GM23338 (cell line): ENCODE measurements at regions not wholly inside any gene's neighbourhood (a gene's known extent, or its start where the extent isn't known, plus 50 kb on each side); places are given as distances from the start of the nearest gene placed in this dataset.

ENCODE experiments used
- ATAC-seq: fragments of 200-7000 bp; cut with Tn5 transposase; 3 replicates; pipeline ENCODE4 v1.9.1; 2020
- DNase-seq: peaks from one replicate; pipeline ENCODE4 v3.0.0-alpha.2; 2015; ENCODE audit warnings: low spot score
- H2AFZ ChIP-seq: fragments of 200-600 bp; sonication (generic); 2 replicates; pipeline ENCODE4 v1.8.0; 2016; ENCODE audit warnings: antibody characterized with exemption, mild to moderate bottlenecking, moderate library complexity
- H3F3A ChIP-seq: fragments of 200-600 bp; sonication (generic); replicated peaks from 2 replicates; pipeline ENCODE4 v1.8.0; 2017; ENCODE audit warnings: antibody characterized with exemption, mixed run types, low read depth
- H3K27ac ChIP-seq: fragments of 200-600 bp; sonication (generic); 2 replicates; pipeline ENCODE4 v1.6.1; 2016; ENCODE audit warnings: low read depth
- H3K27me3 ChIP-seq: fragments of 200-600 bp; sonication (generic); 2 replicates; pipeline ENCODE4 v1.8.0; 2016; ENCODE audit warnings: mild to moderate bottlenecking, mixed run types, moderate library complexity; ENCODE audit not compliant: insufficient read depth
- H3K36me3 ChIP-seq: fragments of 200-600 bp; sonication (generic); 2 replicates; pipeline ENCODE4 v1.8.0; 2016; ENCODE audit warnings: mild to moderate bottlenecking; ENCODE audit not compliant: insufficient read depth
- H3K4me1 ChIP-seq: fragments of 200-600 bp; sonication (generic); 2 replicates; pipeline ENCODE4 v1.8.0; 2016; ENCODE audit warnings: mild to moderate bottlenecking, moderate library complexity; ENCODE audit not compliant: insufficient read depth
- H3K4me2 ChIP-seq: fragments of 200-600 bp; sonication (generic); 2 replicates; pipeline ENCODE4 v1.7.1; 2017; ENCODE audit warnings: mixed run types
- H3K4me3 ChIP-seq: fragments of 200-600 bp; sonication (generic); 2 replicates; pipeline ENCODE4 v1.6.1; 2016; ENCODE audit warnings: mixed run types
- H3K79me2 ChIP-seq: fragments of 200-600 bp; sonication (generic); replicated peaks from 2 replicates; pipeline ENCODE4 v1.8.0; 2017; ENCODE audit warnings: mild to moderate bottlenecking; ENCODE audit not compliant: insufficient read depth
- H3K9me2 ChIP-seq: fragments of 200-600 bp; sonication (generic); 2 replicates; pipeline ENCODE4 v1.8.0; 2017; ENCODE audit not compliant: insufficient read depth
- H4K20me1 ChIP-seq: fragments of 200-600 bp; sonication (generic); replicated peaks from 2 replicates; pipeline ENCODE4 v1.8.0; 2017; ENCODE audit warnings: mild to moderate bottlenecking; ENCODE audit not compliant: insufficient read depth
- H3K27ac Mint-ChIP-seq: 2 replicates; pipeline ENCODE4 v1.8.0; 2020; ENCODE audit warnings: inconsistent platforms, mild to moderate bottlenecking, moderate library complexity, mixed read lengths
- H3K27me3 Mint-ChIP-seq: 3 replicates; pipeline ENCODE4 v1.8.0; 2022; ENCODE audit warnings: low read depth, mild to moderate bottlenecking, moderate library complexity, mixed read lengths, inconsistent platforms; ENCODE audit not compliant: insufficient read depth, poor library complexity
- H3K36me3 Mint-ChIP-seq: 3 replicates; pipeline ENCODE4 v1.8.0; 2021; ENCODE audit warnings: low read depth, mild to moderate bottlenecking, inconsistent platforms, moderate library complexity, mixed read lengths
- H3K4me1 Mint-ChIP-seq: 3 replicates; pipeline ENCODE4 v1.8.0; 2020; ENCODE audit warnings: mild to moderate bottlenecking, inconsistent platforms, mixed read lengths
- H3K4me3 Mint-ChIP-seq: 3 replicates; pipeline ENCODE4 v1.8.0; 2021; ENCODE audit warnings: moderate library complexity, mild to moderate bottlenecking, inconsistent platforms, mixed read lengths
- H3K9me3 Mint-ChIP-seq: 3 replicates; pipeline ENCODE4 v1.8.0; 2020; ENCODE audit warnings: moderate library complexity, mild to moderate bottlenecking, inconsistent platforms, mixed read lengths
- CREB1 ChIP-seq: fragments of 250-450 bp; sonication (Bioruptor Pico); IDR thresholded peaks from 2 replicates; pipeline ENCODE4 v1.5.0; 2020; ENCODE audit warnings: low read depth, mild to moderate bottlenecking, moderate library complexity
- EZH2 ChIP-seq: fragments of 200-600 bp; sonication (generic); IDR thresholded peaks from one replicate; pipeline ENCODE4 v1.8.0; 2017; ENCODE audit warnings: antibody characterized with exemption, mild to moderate bottlenecking, low read depth; ENCODE audit not compliant: unreplicated experiment
- EZH2phosphoT487 ChIP-seq: fragments of 200-600 bp; sonication (generic); IDR thresholded peaks from one replicate; pipeline ENCODE4 v1.8.1; 2018; ENCODE audit warnings: antibody characterized with exemption; ENCODE audit not compliant: unreplicated experiment
- JUNB ChIP-seq: IDR thresholded peaks from one replicate; pipeline ENCODE4 v1.6.1; 2016; ENCODE audit warnings: antibody characterized with exemption; ENCODE audit not compliant: unreplicated experiment
- NANOG ChIP-seq: IDR thresholded peaks from 2 replicates; pipeline ENCODE4 v1.6.1; 2016; ENCODE audit warnings: antibody characterized with exemption, borderline replicate concordance
- POLR2AphosphoS5 ChIP-seq: IDR thresholded peaks from 2 replicates; pipeline ENCODE4 v1.6.1; 2016; ENCODE audit warnings: antibody characterized with exemption, low read depth
- STAT1 ChIP-seq: IDR thresholded peaks from one replicate; pipeline ENCODE4 v1.6.1; 2016; ENCODE audit warnings: antibody characterized with exemption; ENCODE audit not compliant: unreplicated experiment
- ZNF114 ChIP-seq: fragments of 250-450 bp; sonication (Bioruptor Pico); IDR thresholded peaks from 2 replicates; pipeline ENCODE4 v1.5.0; 2020; ENCODE audit warnings: mild to moderate bottlenecking, moderate library complexity
- ZNF331 ChIP-seq: fragments of 250-450 bp; sonication (Bioruptor Pico); IDR thresholded peaks from 2 replicates; pipeline ENCODE4 v1.5.0; 2020; ENCODE audit warnings: low read depth, mild to moderate bottlenecking, moderate library complexity
- TF ChIP-seq, protein P1 (sequence below): IDR thresholded peaks from 2 replicates; pipeline ENCODE4 v1.6.1; 2016; ENCODE audit warnings: antibody characterized with exemption
- TF ChIP-seq, protein P2 (sequence below): fragments of 250-450 bp; sonication (Bioruptor Pico); IDR thresholded peaks from 2 replicates; pipeline ENCODE4 v1.5.0; 2020; ENCODE audit warnings: mild to moderate bottlenecking, moderate library complexity
- TF ChIP-seq, protein P3 (sequence below), 2 experiments: fragments of 200-600 bp in 1 of 2; sonication (generic) in 1 of 2; conservative IDR thresholded peaks; 2 replicates each; pipeline versions ENCODE4 v1.5.1 to v1.6.1; 2016 to 2017; ENCODE audit warnings: antibody characterized with exemption in 2 of 2, low read depth in 2 of 2, mild to moderate bottlenecking in 2 of 2, moderate library complexity in 1 of 2
- TF ChIP-seq, protein P4 (sequence below): IDR thresholded peaks from one replicate; pipeline ENCODE4 v1.6.1; 2018; ENCODE audit warnings: antibody characterized with exemption; ENCODE audit not compliant: unreplicated experiment

DNA sequence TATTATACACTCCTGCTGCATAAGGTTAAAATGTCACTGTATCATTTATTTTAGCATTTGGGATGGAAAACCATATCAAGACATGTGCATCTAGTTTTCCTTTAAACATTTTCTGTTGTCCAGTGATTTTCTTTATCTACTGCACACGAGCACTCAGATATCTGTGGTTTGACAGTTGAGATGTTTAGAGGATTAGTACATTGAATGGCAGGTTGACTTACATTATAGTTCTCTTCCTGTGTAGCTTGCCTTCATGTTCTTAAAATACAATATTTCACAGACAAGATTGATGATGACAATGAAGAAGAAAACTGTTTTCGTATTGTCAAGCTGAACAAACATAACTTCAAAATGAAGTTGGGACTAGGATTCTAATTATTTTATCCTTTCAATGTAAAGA lies 2378.4 kb upstream of the WWC1 start:
- no peaks in the 10 kb centered on the region for H4K20me1 ChIP-seq
- H3K36me3 ChIP-seq: 0 out of 2 replicates have a peak, but pooled peaks cover 4% of the 10 kb centered on the region
- H3K9me2 ChIP-seq: peaks cover 5% of the 10 kb centered on the region
- no peak overlapping the region for H2AFZ ChIP-seq
- no peaks in the 10 kb centered on the region for H3K27me3 Mint-ChIP-seq
- no peak overlapping the region for H3K4me2 ChIP-seq
- peaks cover 5% of the 10 kb centered on the region; the same call in 2 of the 3 replicates for H3K36me3 Mint-ChIP-seq
- ATAC-seq: no peak
- no peak overlapping the region for H3K4me3 ChIP-seq
- no peak for DNase-seq
- H3K27me3 ChIP-seq: no peaks in the 10 kb centered on the region
- no peak overlapping the region for H3K27ac ChIP-seq
- no peaks in the 10 kb centered on the region for H3K79me2 ChIP-seq
- no peaks in the 10 kb centered on the region for H3K4me1 ChIP-seq
- H3K9me3 Mint-ChIP-seq: peaks cover 9% of the 10 kb centered on the region; the same call in 2 of the 3 replicates
- H3K27ac Mint-ChIP-seq: no peak overlapping the region
- no peaks in the 10 kb centered on the region for H3K4me1 Mint-ChIP-seq
- H3F3A ChIP-seq: no peaks in the 10 kb centered on the region
- H3K4me3 Mint-ChIP-seq: no peak overlapping the region
- TF ChIP-seq JUNB: no peak
- no peak for TF ChIP-seq STAT1
- TF ChIP-seq ZNF114 (CRISPR knock-in tag): no peak
- TF ChIP-seq NANOG: no peak
- TF ChIP-seq, protein P1, sequence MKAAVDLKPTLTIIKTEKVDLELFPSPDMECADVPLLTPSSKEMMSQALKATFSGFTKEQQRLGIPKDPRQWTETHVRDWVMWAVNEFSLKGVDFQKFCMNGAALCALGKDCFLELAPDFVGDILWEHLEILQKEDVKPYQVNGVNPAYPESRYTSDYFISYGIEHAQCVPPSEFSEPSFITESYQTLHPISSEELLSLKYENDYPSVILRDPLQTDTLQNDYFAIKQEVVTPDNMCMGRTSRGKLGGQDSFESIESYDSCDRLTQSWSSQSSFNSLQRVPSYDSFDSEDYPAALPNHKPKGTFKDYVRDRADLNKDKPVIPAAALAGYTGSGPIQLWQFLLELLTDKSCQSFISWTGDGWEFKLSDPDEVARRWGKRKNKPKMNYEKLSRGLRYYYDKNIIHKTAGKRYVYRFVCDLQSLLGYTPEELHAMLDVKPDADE: no peak
- TF ChIP-seq, protein P2, sequence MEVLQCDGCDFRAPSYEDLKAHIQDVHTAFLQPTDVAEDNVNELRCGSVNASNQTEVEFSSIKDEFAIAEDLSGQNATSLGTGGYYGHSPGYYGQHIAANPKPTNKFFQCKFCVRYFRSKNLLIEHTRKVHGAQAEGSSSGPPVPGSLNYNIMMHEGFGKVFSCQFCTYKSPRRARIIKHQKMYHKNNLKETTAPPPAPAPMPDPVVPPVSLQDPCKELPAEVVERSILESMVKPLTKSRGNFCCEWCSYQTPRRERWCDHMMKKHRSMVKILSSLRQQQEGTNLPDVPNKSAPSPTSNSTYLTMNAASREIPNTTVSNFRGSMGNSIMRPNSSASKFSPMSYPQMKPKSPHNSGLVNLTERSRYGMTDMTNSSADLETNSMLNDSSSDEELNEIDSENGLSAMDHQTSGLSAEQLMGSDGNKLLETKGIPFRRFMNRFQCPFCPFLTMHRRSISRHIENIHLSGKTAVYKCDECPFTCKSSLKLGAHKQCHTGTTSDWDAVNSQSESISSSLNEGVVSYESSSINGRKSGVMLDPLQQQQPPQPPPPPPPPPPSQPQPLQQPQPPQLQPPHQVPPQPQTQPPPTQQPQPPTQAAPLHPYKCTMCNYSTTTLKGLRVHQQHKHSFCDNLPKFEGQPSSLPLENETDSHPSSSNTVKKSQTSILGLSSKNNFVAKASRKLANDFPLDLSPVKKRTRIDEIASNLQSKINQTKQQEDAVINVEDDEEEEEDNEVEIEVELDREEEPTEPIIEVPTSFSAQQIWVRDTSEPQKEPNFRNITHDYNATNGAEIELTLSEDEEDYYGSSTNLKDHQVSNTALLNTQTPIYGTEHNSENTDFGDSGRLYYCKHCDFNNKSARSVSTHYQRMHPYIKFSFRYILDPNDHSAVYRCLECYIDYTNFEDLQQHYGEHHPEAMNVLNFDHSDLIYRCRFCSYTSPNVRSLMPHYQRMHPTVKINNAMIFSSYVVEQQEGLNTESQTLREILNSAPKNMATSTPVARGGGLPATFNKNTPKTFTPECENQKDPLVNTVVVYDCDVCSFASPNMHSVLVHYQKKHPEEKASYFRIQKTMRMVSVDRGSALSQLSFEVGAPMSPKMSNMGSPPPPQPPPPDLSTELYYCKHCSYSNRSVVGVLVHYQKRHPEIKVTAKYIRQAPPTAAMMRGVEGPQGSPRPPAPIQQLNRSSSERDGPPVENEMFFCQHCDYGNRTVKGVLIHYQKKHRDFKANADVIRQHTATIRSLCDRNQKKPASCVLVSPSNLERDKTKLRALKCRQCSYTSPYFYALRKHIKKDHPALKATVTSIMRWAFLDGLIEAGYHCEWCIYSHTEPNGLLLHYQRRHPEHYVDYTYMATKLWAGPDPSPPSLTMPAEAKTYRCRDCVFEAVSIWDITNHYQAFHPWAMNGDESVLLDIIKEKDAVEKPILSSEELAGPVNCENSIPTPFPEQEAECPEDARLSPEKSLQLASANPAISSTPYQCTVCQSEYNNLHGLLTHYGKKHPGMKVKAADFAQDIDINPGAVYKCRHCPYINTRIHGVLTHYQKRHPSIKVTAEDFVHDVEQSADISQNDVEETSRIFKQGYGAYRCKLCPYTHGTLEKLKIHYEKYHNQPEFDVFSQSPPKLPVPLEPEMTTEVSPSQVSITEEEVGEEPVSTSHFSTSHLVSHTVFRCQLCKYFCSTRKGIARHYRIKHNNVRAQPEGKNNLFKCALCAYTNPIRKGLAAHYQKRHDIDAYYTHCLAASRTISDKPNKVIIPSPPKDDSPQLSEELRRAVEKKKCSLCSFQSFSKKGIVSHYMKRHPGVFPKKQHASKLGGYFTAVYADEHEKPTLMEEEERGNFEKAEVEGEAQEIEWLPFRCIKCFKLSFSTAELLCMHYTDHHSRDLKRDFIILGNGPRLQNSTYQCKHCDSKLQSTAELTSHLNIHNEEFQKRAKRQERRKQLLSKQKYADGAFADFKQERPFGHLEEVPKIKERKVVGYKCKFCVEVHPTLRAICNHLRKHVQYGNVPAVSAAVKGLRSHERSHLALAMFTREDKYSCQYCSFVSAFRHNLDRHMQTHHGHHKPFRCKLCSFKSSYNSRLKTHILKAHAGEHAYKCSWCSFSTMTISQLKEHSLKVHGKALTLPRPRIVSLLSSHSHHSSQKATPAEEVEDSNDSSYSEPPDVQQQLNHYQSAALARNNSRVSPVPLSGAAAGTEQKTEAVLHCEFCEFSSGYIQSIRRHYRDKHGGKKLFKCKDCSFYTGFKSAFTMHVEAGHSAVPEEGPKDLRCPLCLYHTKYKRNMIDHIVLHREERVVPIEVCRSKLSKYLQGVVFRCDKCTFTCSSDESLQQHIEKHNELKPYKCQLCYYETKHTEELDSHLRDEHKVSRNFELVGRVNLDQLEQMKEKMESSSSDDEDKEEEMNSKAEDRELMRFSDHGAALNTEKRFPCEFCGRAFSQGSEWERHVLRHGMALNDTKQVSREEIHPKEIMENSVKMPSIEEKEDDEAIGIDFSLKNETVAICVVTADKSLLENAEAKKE (CRISPR knock-in tag): no peak
- no peak for TF ChIP-seq CREB1 (CRISPR knock-in tag)
- TF ChIP-seq, protein P3, sequence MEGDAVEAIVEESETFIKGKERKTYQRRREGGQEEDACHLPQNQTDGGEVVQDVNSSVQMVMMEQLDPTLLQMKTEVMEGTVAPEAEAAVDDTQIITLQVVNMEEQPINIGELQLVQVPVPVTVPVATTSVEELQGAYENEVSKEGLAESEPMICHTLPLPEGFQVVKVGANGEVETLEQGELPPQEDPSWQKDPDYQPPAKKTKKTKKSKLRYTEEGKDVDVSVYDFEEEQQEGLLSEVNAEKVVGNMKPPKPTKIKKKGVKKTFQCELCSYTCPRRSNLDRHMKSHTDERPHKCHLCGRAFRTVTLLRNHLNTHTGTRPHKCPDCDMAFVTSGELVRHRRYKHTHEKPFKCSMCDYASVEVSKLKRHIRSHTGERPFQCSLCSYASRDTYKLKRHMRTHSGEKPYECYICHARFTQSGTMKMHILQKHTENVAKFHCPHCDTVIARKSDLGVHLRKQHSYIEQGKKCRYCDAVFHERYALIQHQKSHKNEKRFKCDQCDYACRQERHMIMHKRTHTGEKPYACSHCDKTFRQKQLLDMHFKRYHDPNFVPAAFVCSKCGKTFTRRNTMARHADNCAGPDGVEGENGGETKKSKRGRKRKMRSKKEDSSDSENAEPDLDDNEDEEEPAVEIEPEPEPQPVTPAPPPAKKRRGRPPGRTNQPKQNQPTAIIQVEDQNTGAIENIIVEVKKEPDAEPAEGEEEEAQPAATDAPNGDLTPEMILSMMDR (conservative IDR thresholded peaks at IDR 0.05; ENCODE audit: low read depth in 2 of 2): no peak
- TF ChIP-seq, protein P4, sequence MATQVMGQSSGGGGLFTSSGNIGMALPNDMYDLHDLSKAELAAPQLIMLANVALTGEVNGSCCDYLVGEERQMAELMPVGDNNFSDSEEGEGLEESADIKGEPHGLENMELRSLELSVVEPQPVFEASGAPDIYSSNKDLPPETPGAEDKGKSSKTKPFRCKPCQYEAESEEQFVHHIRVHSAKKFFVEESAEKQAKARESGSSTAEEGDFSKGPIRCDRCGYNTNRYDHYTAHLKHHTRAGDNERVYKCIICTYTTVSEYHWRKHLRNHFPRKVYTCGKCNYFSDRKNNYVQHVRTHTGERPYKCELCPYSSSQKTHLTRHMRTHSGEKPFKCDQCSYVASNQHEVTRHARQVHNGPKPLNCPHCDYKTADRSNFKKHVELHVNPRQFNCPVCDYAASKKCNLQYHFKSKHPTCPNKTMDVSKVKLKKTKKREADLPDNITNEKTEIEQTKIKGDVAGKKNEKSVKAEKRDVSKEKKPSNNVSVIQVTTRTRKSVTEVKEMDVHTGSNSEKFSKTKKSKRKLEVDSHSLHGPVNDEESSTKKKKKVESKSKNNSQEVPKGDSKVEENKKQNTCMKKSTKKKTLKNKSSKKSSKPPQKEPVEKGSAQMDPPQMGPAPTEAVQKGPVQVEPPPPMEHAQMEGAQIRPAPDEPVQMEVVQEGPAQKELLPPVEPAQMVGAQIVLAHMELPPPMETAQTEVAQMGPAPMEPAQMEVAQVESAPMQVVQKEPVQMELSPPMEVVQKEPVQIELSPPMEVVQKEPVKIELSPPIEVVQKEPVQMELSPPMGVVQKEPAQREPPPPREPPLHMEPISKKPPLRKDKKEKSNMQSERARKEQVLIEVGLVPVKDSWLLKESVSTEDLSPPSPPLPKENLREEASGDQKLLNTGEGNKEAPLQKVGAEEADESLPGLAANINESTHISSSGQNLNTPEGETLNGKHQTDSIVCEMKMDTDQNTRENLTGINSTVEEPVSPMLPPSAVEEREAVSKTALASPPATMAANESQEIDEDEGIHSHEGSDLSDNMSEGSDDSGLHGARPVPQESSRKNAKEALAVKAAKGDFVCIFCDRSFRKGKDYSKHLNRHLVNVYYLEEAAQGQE: no peak
- no peak for TF ChIP-seq POLR2AphosphoS5
- no peak for TF ChIP-seq EZH2
- TF ChIP-seq EZH2phosphoT487: no peak
- TF ChIP-seq ZNF331 (CRISPR knock-in tag): no peak
